GM04504 (cell line): ENCODE measurements at regions not wholly inside any gene's neighbourhood (a gene's known extent, or its start where the extent isn't known, plus 50 kb on each side); places are given as distances from the start of the nearest gene placed in this dataset.

Experiments used
- DNase-seq: peaks from one replicate; pipeline ENCODE4 v3.0.0-alpha.2; 2012; ENCODE audit warnings: low read depth

- DNase-seq = no peak
Measured at GRCh38 chr20:52864916-52865605, 107.1 kb upstream of the TSHZ2 start.

GRCh38 chr20:52859156-52859876 lies 112.8 kb upstream of the TSHZ2 start:
- no peak for DNase-seq

DNA sequence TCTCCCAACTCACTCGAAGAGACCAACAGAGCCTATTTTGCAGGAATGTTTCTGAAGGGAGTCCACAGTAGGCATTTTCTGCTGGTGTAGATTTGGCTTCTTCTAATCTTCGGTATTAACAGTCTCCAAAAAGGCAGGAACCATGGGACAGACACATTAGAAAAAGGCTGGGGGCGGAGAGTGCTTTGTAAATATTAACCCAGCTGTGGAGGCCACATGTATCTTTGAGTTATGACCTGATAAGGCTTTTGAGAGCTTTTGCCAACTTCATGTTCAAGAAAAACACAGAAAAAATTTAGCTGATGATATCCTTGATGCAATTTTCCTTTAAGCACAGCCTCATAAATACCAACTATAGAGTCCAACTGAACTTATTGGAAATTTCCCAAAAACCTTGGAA lies 119.4 kb upstream of the TSHZ2 start:
- DNase-seq = no peak

GRCh38 chr20:52847731-52848359 lies 124.3 kb upstream of the TSHZ2 start:
- no peak for DNase-seq

DNA sequence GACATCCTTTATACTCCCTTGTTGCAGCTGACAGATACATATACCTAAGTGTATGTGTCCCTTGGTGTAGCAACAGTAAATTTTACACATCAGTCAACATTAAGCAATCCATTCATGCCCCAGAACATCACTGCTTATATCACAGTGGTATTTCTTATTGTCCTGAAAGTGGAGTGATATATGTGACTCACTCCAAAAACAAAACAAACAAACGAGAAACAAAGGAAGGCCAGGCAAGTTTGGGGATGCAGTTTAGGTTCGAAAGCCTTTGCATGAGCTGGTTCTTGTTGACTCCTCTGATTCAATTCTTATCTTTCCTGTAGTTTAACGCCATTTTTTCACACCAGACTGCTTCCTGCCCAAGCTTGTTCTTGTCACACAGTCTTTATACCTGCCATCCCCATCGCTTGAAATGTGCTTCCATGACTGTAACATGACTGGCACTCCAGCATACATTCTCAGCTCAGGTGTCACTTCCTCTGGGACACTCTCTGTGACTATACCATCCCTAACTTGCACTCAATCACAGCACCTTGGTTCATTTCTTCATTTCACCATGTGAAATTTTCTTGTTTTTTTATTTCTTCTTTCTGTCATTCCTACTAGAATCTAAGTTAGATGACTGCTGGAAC lies 125.0 kb upstream of the TSHZ2 start:
- no peak for DNase-seq

DNA sequence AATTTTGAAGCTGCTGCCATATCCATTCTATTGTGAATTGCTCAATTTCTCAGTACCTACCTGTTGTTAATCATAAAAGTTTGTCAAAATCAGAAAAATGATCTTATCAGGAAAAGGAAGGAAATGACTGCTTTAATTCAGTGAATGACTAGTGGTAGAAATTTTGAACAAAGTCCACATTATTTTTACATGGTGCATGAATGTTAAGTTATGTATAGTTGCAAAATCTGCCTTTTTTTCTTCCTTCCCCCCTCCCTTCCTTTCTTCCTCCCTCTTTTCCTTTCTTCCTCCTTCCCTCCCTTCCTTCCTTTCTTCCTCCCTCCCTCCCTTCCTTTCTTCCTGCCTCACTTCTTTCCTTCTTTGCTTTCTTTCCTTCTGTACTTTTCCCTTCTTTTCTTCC lies 127.1 kb upstream of the TSHZ2 start:
- no peak for DNase-seq

GRCh38 chr20:52843425-52843824 lies 128.7 kb upstream of the TSHZ2 start:
- no peak for DNase-seq

GRCh38 chr20:52841003-52841402 lies 131.2 kb upstream of the TSHZ2 start:
- no peak for DNase-seq

DNA sequence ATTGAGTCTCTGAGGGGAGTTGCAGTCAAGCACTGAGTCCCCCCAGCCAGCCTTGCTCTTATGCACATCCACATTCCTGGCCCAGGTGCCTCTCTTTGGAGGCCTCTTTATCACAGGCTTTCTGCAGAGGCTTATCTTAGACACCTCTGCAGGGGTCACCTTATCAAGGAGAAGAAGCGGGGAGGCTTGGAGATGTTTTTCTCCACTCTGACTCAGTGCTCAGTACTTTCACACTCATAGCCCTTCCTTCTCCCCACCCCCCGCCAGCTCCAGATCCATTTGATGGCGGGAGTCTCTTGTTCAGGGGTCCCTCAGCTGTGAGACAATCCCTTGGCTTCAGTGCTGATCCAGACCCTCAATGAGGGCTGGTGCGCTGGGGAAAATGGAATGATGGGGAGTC lies 132.1 kb upstream of the TSHZ2 start:
- no peak for DNase-seq

GRCh38 chr20:52838510-52839241 lies 133.5 kb upstream of the TSHZ2 start:
- DNase-seq = no peak

GRCh38 chr20:52837378-52837777 lies 134.8 kb upstream of the TSHZ2 start:
- DNase-seq = no peak

DNA sequence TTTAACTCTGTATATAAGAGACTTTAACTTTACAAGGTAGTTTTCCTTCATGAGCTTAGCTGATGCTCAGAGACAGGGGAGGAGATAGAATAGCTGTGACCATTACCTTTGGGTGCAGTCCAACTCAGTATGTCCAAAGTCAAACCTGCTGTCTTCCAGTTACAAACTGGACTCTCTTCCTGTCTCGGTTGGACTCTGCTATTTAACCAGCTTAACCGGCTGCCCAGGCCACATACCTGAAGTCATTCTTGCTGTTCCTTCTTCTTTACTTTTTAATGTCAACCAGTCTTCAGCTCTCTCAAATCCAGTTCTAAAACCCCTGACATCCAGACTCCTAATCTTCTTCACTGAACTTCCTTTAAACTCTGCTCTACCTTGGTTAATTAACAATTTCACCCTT lies 138.3 kb upstream of the TSHZ2 start:
- DNase-seq = no peak

DNA sequence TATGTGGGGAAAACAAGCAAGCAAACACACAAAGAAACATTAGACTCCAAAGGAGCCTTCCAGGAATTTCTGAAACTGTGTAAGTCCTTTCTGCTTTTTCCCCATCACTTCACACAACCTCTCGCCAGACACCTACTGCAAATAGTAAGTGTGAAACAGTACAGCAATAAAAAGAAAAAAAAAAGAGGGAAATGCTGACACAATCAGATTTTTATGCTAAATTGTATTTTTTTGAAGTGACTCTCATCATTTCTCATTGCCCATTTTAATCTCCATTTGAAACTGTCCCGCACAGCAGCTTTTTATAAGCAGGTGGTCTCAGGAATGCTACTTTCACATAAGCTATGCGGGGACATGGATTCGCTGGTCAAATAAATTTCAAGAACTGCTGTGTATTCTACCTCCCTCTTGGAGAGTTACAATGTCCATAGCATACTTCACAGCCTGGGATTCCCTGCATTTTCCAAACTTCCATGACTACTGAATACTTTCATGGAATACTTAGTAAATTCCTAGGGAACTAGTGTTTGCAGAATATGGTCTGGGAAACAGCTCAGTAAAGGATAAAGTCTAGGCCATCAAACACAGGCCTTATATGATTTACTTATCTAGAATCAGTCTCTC lies 139.9 kb upstream of the TSHZ2 start:
- no peak for DNase-seq

DNA sequence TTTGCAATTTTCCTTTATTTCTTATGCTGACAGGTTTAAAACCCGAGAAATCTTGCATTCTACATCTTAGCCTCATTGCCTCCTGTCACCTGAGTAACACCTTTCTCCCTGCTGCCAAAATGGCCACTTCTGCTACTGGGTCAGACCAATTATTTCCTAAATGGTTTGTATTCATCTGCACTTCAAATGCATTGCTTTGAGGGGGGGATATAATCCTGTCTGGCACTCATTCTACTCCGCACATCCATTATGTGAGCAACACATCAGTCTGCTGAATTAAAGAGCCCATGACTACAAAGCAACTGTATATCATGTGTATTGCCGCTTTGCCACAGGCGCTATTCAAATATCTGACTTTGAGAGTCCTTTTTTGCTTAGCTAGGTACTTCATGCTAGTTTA lies 141.6 kb upstream of the TSHZ2 start:
- no peak for DNase-seq

DNA sequence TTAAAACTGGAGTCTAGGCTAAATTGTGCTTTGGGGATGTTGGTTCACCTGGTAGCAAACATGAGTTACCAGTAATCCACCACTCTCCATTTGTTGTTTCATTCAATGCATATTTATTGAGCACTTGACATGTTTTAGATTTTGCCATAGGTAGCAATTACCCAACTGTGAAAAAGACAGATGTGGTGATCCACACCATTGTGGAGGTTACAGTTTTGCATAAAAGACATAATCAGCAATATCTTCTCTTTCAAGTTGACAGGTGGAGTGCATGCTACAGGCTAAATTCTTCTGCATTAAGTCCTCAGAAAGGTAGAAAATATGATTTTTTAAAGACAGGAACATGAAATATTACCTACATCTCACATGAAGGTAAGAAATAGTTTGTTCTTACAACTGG lies 143.0 kb upstream of the TSHZ2 start:
- DNase-seq = no peak

DNA sequence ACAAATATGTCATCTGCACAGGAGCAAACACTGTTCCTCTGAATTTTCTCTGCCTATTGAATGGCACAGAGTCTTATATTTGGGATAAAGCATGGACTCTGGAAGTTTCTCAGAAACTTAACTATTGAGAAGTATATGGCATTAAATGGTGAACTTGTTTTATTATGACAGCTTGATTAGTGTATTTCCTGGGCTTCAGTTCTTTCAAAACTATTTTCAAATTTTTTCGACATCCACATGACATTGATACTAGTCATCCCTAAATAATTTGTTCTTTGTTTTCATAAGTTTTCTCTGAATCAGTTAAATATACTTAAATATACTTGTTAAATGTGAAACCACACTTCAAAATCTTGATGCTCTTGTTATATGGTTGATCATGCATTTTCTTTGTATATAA lies 144.0 kb upstream of the TSHZ2 start:
- no peak for DNase-seq

DNA sequence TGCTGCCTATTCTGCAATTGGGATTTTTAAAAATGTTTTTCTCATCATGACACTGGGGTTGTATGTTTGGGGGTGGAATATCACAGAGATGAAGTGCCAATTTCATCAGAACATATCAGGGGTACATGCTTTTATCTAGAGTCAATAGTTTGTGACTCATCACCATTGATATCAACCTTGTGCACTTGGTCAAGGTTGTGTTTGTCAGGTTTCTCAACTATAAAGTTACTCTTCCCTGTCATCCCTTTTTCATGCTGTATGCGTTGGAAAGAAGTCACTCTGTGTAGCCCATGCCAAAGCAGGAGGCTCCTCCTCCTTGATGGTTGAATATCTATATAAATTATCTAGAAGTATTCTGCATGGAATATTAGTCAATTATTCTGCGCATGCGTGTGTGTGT lies 145.4 kb upstream of the TSHZ2 start:
- no peak for DNase-seq

GRCh38 chr20:52826321-52826720 lies 145.8 kb upstream of the TSHZ2 start:
- no peak for DNase-seq

DNA sequence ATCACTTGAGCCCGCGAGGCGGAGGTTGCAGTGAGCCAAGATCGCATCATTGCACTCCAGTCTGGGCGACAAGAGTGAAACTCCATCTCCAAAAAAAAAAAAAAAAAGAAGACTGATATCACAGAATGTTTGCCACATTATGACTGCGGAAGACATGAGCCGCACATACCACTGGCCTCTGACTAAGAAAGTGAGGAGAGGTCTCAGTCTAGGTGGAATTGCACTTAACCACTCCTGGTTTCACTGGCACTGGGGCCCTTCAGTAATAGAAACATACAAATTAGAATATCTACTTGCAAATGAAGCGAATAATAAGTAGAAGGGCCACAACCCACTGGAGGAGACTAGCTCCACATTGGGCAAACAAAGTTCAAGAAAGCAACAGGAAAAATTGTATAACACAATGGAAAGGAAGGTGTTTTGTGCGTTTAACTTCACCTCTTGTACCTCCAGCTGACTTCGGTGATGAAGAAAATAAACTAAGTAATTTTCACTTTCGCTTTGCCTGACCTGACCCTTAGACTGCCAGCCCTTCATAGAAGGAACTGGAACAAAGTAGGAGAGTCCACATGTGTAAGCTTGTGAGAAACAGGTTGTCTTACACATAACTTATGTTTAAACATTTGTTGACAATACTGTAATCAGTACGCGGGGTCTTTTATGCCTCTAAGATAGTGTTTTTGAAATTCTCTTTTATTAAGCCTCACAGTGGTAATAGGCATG lies 147.5 kb upstream of the TSHZ2 start:
- DNase-seq = no peak

DNA sequence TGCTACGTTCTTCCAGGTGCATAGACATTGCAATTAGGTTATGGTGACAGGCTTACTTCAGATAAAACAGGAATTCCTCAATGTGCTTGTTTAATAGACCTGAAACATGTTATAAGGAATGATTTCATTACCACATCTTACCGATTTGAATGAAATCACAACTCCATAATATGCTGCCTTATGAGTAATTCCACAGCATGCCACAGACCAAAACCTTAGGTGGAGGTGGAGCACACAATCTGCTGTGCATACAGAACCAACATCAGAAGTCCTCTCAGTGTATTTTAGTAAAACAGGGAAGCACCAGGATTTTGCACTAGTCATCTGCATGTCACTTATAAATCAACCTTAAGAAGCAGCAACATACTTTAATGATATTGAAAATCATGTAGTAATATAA lies 148.9 kb upstream of the TSHZ2 start:
- DNase-seq = no peak

DNA sequence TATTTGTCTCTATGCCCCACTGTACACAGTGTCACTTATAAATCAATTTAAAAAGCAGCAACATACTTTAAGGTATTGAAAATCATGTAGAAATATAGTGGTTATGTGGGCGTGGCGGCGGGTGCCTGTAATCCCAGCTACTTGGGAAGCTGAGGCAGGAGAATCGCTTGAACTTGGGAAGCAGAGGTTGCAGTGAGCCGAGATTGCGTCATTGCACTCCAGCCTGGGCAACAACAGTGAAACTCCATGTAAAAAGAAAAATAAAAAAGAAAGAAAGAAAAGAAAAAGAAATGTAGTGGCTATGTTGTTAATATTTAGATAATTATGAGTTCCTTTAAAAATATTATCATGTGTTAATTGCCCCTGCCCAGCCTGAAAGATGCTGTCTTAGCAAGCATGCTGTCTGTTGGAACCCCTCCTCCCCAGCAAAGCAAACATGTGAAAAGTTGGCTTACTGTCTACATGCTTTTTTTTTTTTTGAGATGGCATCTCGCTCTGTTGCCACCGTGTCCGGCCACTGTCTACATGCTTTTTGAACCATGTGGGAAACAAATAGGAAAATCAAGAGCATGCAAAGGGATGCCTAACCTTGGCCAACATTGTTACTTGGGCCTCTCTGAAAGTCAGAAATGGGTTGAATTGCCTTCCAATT lies 151.4 kb upstream of the TSHZ2 start:
- no peak for DNase-seq
